GM19351 (cell line): ENCODE measurements at regions not wholly inside any gene's neighbourhood (a gene's known extent, or its start where the extent isn't known, plus 50 kb on each side); places are given as distances from the start of the nearest gene placed in this dataset.

Experiments
- ATAC-seq: cut with Tn5 transposase; IDR thresholded peaks from one replicate; pipeline ENCODE4 v1.9.1; 2021; ENCODE audit warnings: mild to moderate bottlenecking, moderate library complexity; ENCODE audit not compliant: unreplicated experiment

- no peak for ATAC-seq
Observed at GRCh38 chr4:125904802-125905201, 590.0 kb downstream of the FAT4 start.

GRCh38 chr4:125911058-125911457 lies 596.3 kb downstream of the FAT4 start:
- ATAC-seq, result no peak

- ATAC-seq, result no peak
Observed at GRCh38 chr4:125911481-125911880, 596.7 kb downstream of the FAT4 start.

GRCh38 chr4:125917559-125917958 lies 602.8 kb downstream of the FAT4 start:
- no peak for ATAC-seq

- no peak for ATAC-seq
Observed at GRCh38 chr4:125928652-125929051, 613.9 kb downstream of the FAT4 start.

GRCh38 chr4:125938541-125938940 lies 623.8 kb downstream of the FAT4 start:
- ATAC-seq, result no peak

GRCh38 chr4:125940426-125940825 lies 625.7 kb downstream of the FAT4 start:
- no peak for ATAC-seq

GRCh38 chr4:125944966-125945365 lies 630.2 kb downstream of the FAT4 start:
- no peak for ATAC-seq

- no peak for ATAC-seq
Observed at GRCh38 chr4:125948021-125948420, 633.3 kb downstream of the FAT4 start.

GRCh38 chr4:125951261-125951887 lies 636.6 kb downstream of the FAT4 start:
- no peak for ATAC-seq

GRCh38 chr4:125952631-125953030 lies 637.9 kb downstream of the FAT4 start:
- ATAC-seq, result no peak

GRCh38 chr4:125956276-125956675 lies 641.5 kb downstream of the FAT4 start:
- no peak for ATAC-seq

GRCh38 chr4:125958519-125958918 lies 643.8 kb downstream of the FAT4 start:
- no peak for ATAC-seq

- no peak for ATAC-seq
Observed at GRCh38 chr4:125961626-125962025, 646.9 kb downstream of the FAT4 start.

GRCh38 chr4:125975861-125976397 lies 661.2 kb downstream of the FAT4 start:
- ATAC-seq, result no peak

- no peak for ATAC-seq
Observed at GRCh38 chr4:125979950-125980349, 665.2 kb downstream of the FAT4 start.

GRCh38 chr4:125983168-125983567 lies 668.4 kb downstream of the FAT4 start:
- ATAC-seq, result no peak

- ATAC-seq, result no peak
Observed at GRCh38 chr4:125985856-125986255, 671.1 kb downstream of the FAT4 start.

GRCh38 chr4:125986307-125986706 lies 671.6 kb downstream of the FAT4 start:
- ATAC-seq, result no peak

GRCh38 chr4:125988464-125988863 lies 673.7 kb downstream of the FAT4 start:
- no peak for ATAC-seq

GRCh38 chr4:125991398-125991797 lies 676.6 kb downstream of the FAT4 start:
- no peak for ATAC-seq

GRCh38 chr4:125992891-125993290 lies 678.1 kb downstream of the FAT4 start:
- ATAC-seq, result no peak

GRCh38 chr4:125994024-125994423 lies 679.3 kb downstream of the FAT4 start:
- ATAC-seq, result no peak
